LNCaP clone FGC (cell line): ENCODE measurements at regions not wholly inside any gene's neighbourhood (a gene's known extent, or its start where the extent isn't known, plus 50 kb on each side); places are given as distances from the start of the nearest gene placed in this dataset.

Experiments
- DNase-seq: peaks from one replicate; pipeline ENCODE4 v3.0.0-alpha.2; 2011; ENCODE audit warnings: low read depth
- H3K4me3 ChIP-seq: 2 replicates; pipeline ENCODE4 v1.5.1; 2011; ENCODE audit warnings: mild to moderate bottlenecking, low read depth, low read length, control low read depth
- TF ChIP-seq, protein P1 (sequence below): IDR thresholded peaks from 2 replicates; pipeline ENCODE4 v1.5.1; 2012; ENCODE audit warnings: mild to moderate bottlenecking; ENCODE audit not compliant: control insufficient read depth, insufficient read depth; ENCODE audit errors: extremely low read depth

GRCh38 chr10:78980815-78981214 lies 88.0 kb upstream of the ZMIZ1 start:
- DNase-seq: no peak

DNA sequence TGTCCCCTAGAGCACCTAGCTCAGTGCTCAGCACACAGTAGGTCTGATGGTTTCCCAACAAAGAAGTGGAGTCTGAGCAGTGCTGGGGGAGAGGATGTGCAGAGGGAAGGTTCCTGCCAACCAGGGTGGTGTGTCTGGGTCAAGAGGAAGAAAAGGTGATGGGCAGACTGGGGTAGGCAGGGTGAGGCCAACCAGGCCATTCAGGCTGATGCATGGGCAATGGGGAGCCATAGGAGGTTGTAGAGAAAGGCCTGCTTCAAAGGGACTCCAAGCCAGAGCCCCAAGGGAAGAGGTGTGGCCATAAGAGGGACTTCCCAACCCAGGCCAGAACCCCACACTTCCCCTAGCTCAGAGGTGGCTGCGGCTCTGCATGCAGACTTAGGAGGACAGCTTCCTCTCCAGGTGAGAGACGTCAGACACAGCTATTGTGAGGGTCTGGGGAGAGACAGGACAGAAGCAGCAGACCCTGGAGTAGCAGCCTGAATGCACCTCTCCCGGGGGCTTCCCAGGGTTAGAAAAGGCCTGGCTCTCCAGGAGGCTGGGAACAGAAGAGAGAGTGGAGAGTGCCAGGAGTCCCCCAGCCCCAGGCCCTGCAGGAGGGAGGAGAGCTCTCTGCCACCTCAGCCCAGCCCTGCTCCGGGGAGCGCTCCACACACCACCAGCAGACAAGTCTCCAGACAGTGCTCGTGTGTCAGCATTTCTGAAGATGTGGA lies 87.4 kb upstream of the ZMIZ1 start:
- no peak for DNase-seq
- TF ChIP-seq, protein P1, sequence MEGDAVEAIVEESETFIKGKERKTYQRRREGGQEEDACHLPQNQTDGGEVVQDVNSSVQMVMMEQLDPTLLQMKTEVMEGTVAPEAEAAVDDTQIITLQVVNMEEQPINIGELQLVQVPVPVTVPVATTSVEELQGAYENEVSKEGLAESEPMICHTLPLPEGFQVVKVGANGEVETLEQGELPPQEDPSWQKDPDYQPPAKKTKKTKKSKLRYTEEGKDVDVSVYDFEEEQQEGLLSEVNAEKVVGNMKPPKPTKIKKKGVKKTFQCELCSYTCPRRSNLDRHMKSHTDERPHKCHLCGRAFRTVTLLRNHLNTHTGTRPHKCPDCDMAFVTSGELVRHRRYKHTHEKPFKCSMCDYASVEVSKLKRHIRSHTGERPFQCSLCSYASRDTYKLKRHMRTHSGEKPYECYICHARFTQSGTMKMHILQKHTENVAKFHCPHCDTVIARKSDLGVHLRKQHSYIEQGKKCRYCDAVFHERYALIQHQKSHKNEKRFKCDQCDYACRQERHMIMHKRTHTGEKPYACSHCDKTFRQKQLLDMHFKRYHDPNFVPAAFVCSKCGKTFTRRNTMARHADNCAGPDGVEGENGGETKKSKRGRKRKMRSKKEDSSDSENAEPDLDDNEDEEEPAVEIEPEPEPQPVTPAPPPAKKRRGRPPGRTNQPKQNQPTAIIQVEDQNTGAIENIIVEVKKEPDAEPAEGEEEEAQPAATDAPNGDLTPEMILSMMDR: no peak
- no peak overlapping the region for H3K4me3 ChIP-seq

More at GRCh38 chr10:78980815-78981214, 88.0 kb upstream of the ZMIZ1 start:
- H3K4me3 ChIP-seq: no peak overlapping the region
- TF ChIP-seq, protein P1: no peak

- H3K4me3 ChIP-seq: no peak overlapping the region
- TF ChIP-seq, protein P1: no peak
- no peak for DNase-seq
These were observed 86.8 kb upstream of the ZMIZ1 start for GRCh38 chr10:78981970-78982281.

GRCh38 chr10:78982726-78983125 lies 86.0 kb upstream of the ZMIZ1 start:
- TF ChIP-seq, protein P1: no peak
- DNase-seq: no peak
- H3K4me3 ChIP-seq: no peak overlapping the region

- no peak for DNase-seq
- H3K4me3 ChIP-seq: no peak overlapping the region
- TF ChIP-seq, protein P1: no peak
These were observed 85.2 kb upstream of the ZMIZ1 start for GRCh38 chr10:78983608-78984007.

- H3K4me3 ChIP-seq: no peak overlapping the region
- TF ChIP-seq, protein P1: no peak
- DNase-seq: no peak
These were observed 82.6 kb upstream of the ZMIZ1 start for GRCh38 chr10:78985973-78986818.
